Hepatocyte (in vitro differentiated cells): ENCODE measurements at regions not wholly inside any gene's neighbourhood (a gene's known extent, or its start where the extent isn't known, plus 50 kb on each side); places are given as distances from the start of the nearest gene placed in this dataset.

Source experiments
- DNase-seq: peaks from one replicate; pipeline ENCODE4 v3.0.0-alpha.2; 2016; ENCODE audit warnings: low spot score
- H2AFZ ChIP-seq: fragments of 200-600 bp; sonication (generic); 2 replicates; pipeline ENCODE4 v1.6.0; 2016; ENCODE audit warnings: antibody characterized with exemption, mild to moderate bottlenecking
- H3K27ac ChIP-seq: fragments of 200-600 bp; sonication (generic); 2 replicates; pipeline ENCODE4 v1.5.1; 2016; ENCODE audit warnings: mild to moderate bottlenecking
- H3K27me3 ChIP-seq: fragments of 200-600 bp; sonication (generic); 2 replicates; pipeline ENCODE4 v1.6.1; 2016
- H3K36me3 ChIP-seq: fragments of 200-600 bp; sonication (generic); replicated peaks from 2 replicates; pipeline ENCODE4 v1.5.1; 2016; ENCODE audit warnings: low read depth; ENCODE audit not compliant: insufficient read depth
- H3K4me1 ChIP-seq: fragments of 200-600 bp; sonication (generic); 2 replicates; pipeline ENCODE4 v1.5.1; 2016; ENCODE audit warnings: mild to moderate bottlenecking, moderate library complexity; ENCODE audit not compliant: insufficient read depth
- H3K4me2 ChIP-seq: fragments of 200-600 bp; sonication (generic); 2 replicates; pipeline ENCODE4 v1.6.0; 2016
- H3K4me3 ChIP-seq: fragments of 200-600 bp; sonication (generic); 2 replicates; pipeline ENCODE4 v1.5.1; 2016; ENCODE audit warnings: mild to moderate bottlenecking
- H3K79me2 ChIP-seq: fragments of 200-600 bp; sonication (generic); 2 replicates; pipeline ENCODE4 v1.6.0; 2017; ENCODE audit warnings: mild to moderate bottlenecking
- H3K9me2 ChIP-seq: fragments of 200-600 bp; sonication (generic); replicated peaks from 2 replicates; pipeline ENCODE4 v1.6.0; 2017; ENCODE audit warnings: mild to moderate bottlenecking; ENCODE audit not compliant: insufficient read depth
- H3K9me3 ChIP-seq: fragments of 200-600 bp; sonication (generic); 2 replicates; pipeline ENCODE4 v1.5.1; 2016; ENCODE audit warnings: low read depth, mild to moderate bottlenecking
- H4K20me1 ChIP-seq: fragments of 200-600 bp; sonication (generic); 2 replicates; pipeline ENCODE4 v1.6.0; 2016; ENCODE audit warnings: mild to moderate bottlenecking; ENCODE audit not compliant: insufficient read depth, poor library complexity, severe bottlenecking
- EZH2 ChIP-seq: fragments of 200-600 bp; sonication (generic); IDR thresholded peaks from 2 replicates; pipeline ENCODE4 v1.6.1; 2016; ENCODE audit warnings: antibody characterized with exemption, mild to moderate bottlenecking, borderline replicate concordance
- EZH2phosphoT487 ChIP-seq: fragments of 200-600 bp; sonication (generic); IDR thresholded peaks from one replicate; pipeline ENCODE4 v1.6.1; 2018; ENCODE audit warnings: antibody characterized with exemption, mild to moderate bottlenecking, low read depth, moderate library complexity; ENCODE audit not compliant: unreplicated experiment, severe bottlenecking
- WGBS: methylation state at CpG from one replicate; pipeline ENCODE4 v1.1.6; 2016; ENCODE audit warnings: low lambda C conversion rate; ENCODE audit errors: missing lambda C conversion rate; 5-methylcytosine and 5-hydroxymethylcytosine counted together
- TF ChIP-seq, protein P1 (sequence below): fragments of 200-600 bp; sonication (generic); IDR thresholded peaks from 2 replicates; pipeline ENCODE4 v1.5.1; 2016; ENCODE audit warnings: antibody characterized with exemption, mild to moderate bottlenecking; ENCODE audit not compliant: poor library complexity

DNA sequence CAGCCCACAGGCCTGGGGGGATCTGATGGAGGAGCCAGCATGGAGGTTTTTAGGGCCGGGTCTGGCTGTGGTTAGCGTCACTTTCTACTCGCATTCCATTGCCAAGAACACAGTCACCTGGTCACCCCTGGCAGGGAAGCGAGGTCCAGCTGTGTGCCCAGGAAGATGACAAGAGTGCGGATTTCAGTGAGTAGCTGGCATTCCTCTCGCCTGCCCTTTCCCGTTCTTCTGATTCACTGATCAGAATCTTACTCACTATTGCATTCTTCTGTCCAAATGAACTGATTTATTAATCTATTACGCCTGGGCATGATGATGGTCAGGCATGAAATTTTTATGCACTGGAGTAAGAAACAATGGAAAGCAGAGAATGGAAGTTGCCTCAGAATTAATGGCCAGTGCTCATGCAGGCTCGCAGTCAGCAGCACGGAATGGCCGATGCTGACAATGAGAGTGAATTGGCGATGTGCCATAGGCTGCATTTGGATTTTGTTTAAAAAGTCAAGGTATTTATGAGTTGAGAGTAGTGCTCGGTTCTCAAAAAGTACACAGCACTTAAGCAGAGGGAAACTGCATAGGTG is 76.4 kb upstream of the MGAT5 start:
- Histone ChIP-seq H3K4me2 (peak overlapping the region; percentile 22), H4K20me1 (no peaks in the 10 kb centered on the region), H3K9me3 (no peaks in the 10 kb centered on the region), H2AFZ (no peak overlapping the region), H3K27me3 (no peaks in the 10 kb centered on the region), H3K4me3 (no peak overlapping the region), H3K79me2 (peaks cover 57% of the 10 kb centered on the region), H3K27ac (peak overlapping the region; percentile 42), H3K9me2 (no peaks in the 10 kb centered on the region), H3K36me3 (no peaks in the 10 kb centered on the region), H3K4me1 (peaks cover 12% of the 10 kb centered on the region)
- peak; percentile 38 for DNase-seq
- TF ChIP-seq EZH2 (no peak), EZH2phosphoT487 (no peak)
- TF ChIP-seq, protein P1, sequence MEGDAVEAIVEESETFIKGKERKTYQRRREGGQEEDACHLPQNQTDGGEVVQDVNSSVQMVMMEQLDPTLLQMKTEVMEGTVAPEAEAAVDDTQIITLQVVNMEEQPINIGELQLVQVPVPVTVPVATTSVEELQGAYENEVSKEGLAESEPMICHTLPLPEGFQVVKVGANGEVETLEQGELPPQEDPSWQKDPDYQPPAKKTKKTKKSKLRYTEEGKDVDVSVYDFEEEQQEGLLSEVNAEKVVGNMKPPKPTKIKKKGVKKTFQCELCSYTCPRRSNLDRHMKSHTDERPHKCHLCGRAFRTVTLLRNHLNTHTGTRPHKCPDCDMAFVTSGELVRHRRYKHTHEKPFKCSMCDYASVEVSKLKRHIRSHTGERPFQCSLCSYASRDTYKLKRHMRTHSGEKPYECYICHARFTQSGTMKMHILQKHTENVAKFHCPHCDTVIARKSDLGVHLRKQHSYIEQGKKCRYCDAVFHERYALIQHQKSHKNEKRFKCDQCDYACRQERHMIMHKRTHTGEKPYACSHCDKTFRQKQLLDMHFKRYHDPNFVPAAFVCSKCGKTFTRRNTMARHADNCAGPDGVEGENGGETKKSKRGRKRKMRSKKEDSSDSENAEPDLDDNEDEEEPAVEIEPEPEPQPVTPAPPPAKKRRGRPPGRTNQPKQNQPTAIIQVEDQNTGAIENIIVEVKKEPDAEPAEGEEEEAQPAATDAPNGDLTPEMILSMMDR, result no peak
- 61% methylated on average over 13 of the region's 13 CpGs for WGBS

DNA sequence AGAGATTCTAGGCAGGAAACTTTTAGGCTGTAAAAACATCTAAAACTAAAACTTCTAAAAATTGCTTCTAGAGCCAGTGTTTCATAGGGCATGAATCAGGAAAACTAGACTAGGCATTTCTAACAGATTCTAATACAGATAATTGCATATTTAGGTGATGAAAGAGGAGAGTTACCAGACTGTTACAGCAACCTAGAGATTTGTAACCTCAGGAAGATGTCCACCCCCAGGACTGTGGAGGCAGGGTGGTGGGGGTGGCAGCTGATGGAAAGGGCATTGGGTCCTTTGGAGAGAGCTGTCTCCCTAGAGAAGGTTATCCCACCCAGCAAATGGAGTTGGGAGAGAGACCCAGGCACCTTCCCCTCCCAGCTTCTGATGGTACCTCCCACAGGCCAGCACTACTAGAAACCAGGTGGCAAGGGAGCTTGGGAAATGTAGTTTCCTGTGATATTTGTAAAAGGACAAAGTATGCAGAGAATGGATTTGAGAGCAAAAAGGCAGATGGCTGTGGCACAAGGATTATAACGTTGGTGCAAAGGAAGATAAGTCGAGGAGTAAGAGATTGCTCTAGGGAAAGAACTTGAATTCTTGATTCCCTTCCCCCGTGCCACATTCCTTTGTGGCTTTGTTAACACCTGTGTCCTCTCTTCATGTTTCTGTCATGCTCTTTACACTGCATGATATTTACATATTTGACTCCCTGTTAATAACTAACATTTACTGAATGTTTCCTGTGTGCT is 75.6 kb upstream of the MGAT5 start:
- 78% methylated on average over 3 of the region's 3 CpGs for WGBS
- Histone ChIP-seq H3K36me3 (no peaks in the 10 kb centered on the region), H3K4me1 (peaks cover 12% of the 10 kb centered on the region), H3K9me3 (no peaks in the 10 kb centered on the region), H3K27ac (peak overlapping the region; percentile 42), H3K4me2 (no peak overlapping the region), H2AFZ (no peak overlapping the region), H3K4me3 (no peak overlapping the region), H4K20me1 (no peaks in the 10 kb centered on the region), H3K27me3 (no peaks in the 10 kb centered on the region), H3K79me2 (peaks cover 52% of the 10 kb centered on the region), H3K9me2 (no peaks in the 10 kb centered on the region)
- TF ChIP-seq EZH2 (no peak), EZH2phosphoT487 (no peak)
- TF ChIP-seq, protein P1, result no peak
- no peak for DNase-seq

DNA sequence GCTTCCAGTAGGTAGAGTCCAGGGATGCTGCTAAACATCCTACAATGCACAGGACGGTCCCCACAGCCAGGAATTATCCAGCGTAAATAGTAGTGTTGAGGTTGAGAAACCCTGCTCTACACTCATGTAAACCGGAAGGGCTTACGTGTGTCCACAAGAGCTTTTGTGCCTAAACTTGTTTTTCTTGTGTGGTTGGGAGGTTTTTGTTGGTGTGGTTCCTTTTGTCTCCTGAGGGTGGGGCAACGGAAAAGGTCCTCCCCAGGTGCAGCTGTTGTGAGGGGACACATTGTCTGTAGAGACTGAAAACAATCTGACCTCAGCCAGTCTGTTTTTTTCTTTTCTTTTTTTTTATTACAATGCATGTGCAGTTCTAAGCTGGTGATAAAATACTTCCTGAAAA is 72.7 kb upstream of the MGAT5 start:
- no peak for DNase-seq
- no peak for TF ChIP-seq EZH2
- TF ChIP-seq, protein P1, result no peak
- TF ChIP-seq EZH2phosphoT487, result no peak
- H3K9me2 ChIP-seq, result no peaks in the 10 kb centered on the region
- H3K9me3 ChIP-seq, result no peaks in the 10 kb centered on the region
- H3K79me2 ChIP-seq, result peaks cover 51% of the 10 kb centered on the region
- H3K4me1 ChIP-seq, result peaks cover 7% of the 10 kb centered on the region
- no peak overlapping the region for H3K4me2 ChIP-seq
- WGBS, result 84% methylated on average over 5 of the region's 5 CpGs
- H2AFZ ChIP-seq, result no peak overlapping the region
- no peak overlapping the region for H3K27ac ChIP-seq
- no peaks in the 10 kb centered on the region for H3K36me3 ChIP-seq
- H3K27me3 ChIP-seq, result no peaks in the 10 kb centered on the region
- H4K20me1 ChIP-seq, result no peaks in the 10 kb centered on the region
- H3K4me3 ChIP-seq, result no peak overlapping the region
